ENCODE measurements at regions not wholly inside any gene's neighbourhood (a gene's known extent, or its start where the extent isn't known, plus 50 kb on each side); places are given as distances from the start of the nearest gene placed in this dataset.

DNA sequence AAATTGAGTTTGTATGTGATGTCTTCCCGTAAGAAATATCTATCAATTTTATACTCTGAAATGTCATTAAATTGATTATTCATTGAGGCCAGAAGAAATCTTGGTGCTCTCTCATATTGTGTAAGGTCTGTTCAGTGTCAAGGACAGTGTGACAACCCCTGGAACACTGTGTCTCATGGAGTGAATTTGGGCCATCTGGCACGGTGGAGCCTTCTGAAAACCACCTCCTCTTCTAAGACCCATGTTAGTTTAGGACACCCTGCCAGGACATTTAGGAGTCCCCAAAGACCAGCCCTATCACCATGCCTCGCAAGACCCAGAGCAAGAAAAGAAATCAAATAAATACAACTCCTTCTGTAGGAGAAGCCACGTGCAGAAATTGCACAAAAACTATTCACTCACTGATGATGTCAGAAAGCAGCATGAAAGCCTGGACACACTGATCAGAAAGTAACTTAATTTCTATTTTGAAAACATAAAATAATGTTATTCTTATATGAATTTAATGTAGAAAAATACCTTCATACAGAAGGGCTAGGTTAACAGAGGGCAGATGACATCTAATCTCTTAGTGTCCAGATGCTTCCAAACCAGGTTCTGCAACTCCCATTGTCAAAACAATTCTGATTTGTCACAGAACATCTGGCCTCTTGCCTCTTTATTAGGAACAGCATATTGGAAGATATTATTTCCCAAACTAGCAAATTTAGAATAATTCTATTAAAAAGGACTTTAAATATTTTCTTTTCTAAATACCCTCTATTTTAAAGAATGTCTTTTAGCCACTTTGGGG is 298.8 kb downstream of the NR2F1-AS1 start:
- DNase-seq (ENCODE audit: missing footprints) (peak; percentile 73), ATAC-seq (peak; percentile 96)
- intact Hi-C loops (cut with DNase I) = no loop called here

DNA sequence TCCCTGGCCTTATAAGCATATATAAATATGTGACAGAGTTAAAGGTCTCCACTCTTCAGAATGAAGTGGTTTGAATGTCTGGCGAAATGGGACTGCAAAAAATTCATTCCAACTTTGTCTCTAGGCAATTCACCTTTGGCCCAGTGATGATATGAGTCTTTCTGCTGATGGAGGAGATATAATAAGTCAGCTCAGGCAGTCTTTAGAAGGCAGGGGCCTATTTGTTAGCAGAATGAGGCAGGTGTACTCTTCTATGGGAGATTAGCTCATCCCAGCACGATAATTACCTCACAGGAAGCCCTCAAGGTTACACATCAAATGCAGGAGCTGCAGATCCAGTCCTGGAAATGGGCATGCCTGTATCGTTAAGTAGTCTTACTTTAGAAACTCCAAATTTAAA is 300.5 kb downstream of the NR2F1-AS1 start:
- intact Hi-C loops (cut with DNase I) = no loop called here
- DNase-seq (ENCODE audit: missing footprints) (no peak), ATAC-seq (no peak)

- ATAC-seq = no peak
- intact Hi-C loops (cut with DNase I) = no loop called here
- no peak for DNase-seq (ENCODE audit: missing footprints)
These were observed 301.6 kb downstream of the NR2F1-AS1 start for GRCh38 chr5:93279296-93279963.

DNA sequence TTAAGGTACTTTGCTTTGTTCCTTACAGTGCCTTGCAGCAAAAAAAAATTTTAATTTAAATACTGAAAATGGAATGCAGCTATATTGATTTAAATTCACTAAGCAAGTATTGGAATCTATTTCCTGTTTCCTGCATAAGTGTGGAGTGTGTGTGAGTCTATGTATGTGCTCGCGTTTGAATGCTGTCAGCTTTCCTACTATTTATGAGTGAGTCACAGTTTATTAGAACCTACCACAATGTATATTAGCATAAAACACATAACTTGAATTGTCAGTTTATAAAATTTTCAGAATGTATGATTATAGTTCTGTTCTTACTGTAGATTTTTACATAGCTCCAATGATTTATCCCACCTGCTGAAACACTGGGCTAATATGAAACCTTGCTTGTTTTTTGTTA is 302.1 kb downstream of the NR2F1-AS1 start:
- DNase-seq (ENCODE audit: missing footprints) = no peak
- intact Hi-C loops (cut with DNase I) = no loop called here
- ATAC-seq = no peak

DNA sequence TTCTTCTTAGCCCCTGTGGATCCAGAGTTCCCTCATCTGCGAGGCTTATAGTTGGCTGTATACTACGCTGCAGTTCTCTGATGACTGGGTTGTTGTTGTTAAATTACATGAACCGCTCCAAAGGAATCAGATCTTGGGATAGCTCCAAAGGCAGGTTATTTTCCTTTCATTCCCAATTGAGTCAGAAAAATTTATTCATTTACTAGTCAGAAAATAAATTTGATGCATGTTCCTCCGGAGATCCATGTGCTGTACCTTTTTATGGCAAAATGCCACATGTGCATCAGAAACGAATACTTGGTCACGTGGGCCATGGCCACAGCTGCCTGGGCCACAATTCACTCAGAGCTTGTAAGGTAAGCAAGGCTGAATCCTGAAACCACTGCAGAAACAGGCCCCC is 304.0 kb downstream of the NR2F1-AS1 start:
- intact Hi-C loops (cut with DNase I) = no loop called here
- no peak for DNase-seq (ENCODE audit: missing footprints)
- ATAC-seq = no peak

GRCh38 chr5:93275376-93275775 is 305.6 kb downstream of the NR2F1-AS1 start:
- ATAC-seq = no peak
- intact Hi-C loops (cut with DNase I) = no loop called here
- DNase-seq (ENCODE audit: missing footprints) = no peak

GRCh38 chr5:93274291-93274690 is 306.7 kb downstream of the NR2F1-AS1 start:
- intact Hi-C loops (cut with DNase I) = no loop called here

GRCh38 chr5:93273176-93273575 is 307.8 kb downstream of the NR2F1-AS1 start:
- ATAC-seq (no peak), DNase-seq (ENCODE audit: missing footprints) (no peak)
- intact Hi-C loops (cut with DNase I) = no loop called here

More at GRCh38 chr5:93274291-93274690, 306.7 kb downstream of the NR2F1-AS1 start:
- ATAC-seq (no peak), DNase-seq (ENCODE audit: missing footprints) (no peak)

GRCh38 chr5:93272108-93272507 is 308.9 kb downstream of the NR2F1-AS1 start:
- intact Hi-C loops (cut with DNase I) = no loop called here
- ATAC-seq (no peak), DNase-seq (ENCODE audit: missing footprints) (no peak)

GRCh38 chr5:93267736-93268135 is 313.3 kb downstream of the NR2F1-AS1 start:
- ATAC-seq (no peak), DNase-seq (ENCODE audit: missing footprints) (no peak)
- intact Hi-C loops (cut with DNase I) = no loop called here

- DNase-seq (ENCODE audit: missing footprints) = no peak
- no peak for ATAC-seq
These were observed 313.7 kb downstream of the NR2F1-AS1 start for GRCh38 chr5:93267276-93267675.

GRCh38 chr5:93257616-93258015 is 323.4 kb downstream of the NR2F1-AS1 start:
- DNase-seq (ENCODE audit: missing footprints) (no peak), ATAC-seq (no peak)
- intact Hi-C loops (cut with DNase I) = no loop called here

More at GRCh38 chr5:93267276-93267675, 313.7 kb downstream of the NR2F1-AS1 start:
- intact Hi-C loops (cut with DNase I) = no loop called here

- DNase-seq (ENCODE audit: missing footprints) = no peak
- intact Hi-C loops (cut with DNase I) = no loop called here
- ATAC-seq = no peak
These were observed 325.2 kb downstream of the NR2F1-AS1 start for GRCh38 chr5:93255796-93256195.

DNA sequence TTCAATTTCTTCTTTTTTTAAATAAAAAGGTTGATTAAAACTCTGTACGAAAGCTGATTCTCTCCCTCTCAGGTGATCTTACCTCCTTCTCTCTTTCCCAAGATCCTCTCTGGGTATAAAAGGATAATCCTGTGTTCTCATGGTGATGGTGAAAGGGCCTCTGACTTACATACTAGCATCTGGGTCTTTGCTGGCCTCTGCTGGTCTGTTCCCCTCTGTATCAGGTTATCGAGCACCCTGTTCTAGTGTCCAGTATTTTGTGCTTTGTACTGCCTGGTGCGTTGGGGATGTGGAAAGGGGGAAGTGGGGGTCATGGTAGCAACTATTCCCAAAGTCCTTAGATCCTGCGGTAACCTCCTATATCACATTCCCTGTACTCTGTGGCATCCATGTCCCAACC is 328.9 kb downstream of the NR2F1-AS1 start:
- ATAC-seq = no peak
- intact Hi-C loops (cut with DNase I) = no loop called here
- DNase-seq (ENCODE audit: missing footprints) = no peak

- intact Hi-C loops (cut with DNase I) = no loop called here
- ATAC-seq (no peak), DNase-seq (ENCODE audit: missing footprints) (no peak)
These were observed 329.7 kb downstream of the NR2F1-AS1 start for GRCh38 chr5:93251347-93251746.

- intact Hi-C loops (cut with DNase I) = no loop called here
- DNase-seq (ENCODE audit: missing footprints) = no peak
- no peak for ATAC-seq
These were observed 330.6 kb downstream of the NR2F1-AS1 start for GRCh38 chr5:93250424-93250823.

DNA sequence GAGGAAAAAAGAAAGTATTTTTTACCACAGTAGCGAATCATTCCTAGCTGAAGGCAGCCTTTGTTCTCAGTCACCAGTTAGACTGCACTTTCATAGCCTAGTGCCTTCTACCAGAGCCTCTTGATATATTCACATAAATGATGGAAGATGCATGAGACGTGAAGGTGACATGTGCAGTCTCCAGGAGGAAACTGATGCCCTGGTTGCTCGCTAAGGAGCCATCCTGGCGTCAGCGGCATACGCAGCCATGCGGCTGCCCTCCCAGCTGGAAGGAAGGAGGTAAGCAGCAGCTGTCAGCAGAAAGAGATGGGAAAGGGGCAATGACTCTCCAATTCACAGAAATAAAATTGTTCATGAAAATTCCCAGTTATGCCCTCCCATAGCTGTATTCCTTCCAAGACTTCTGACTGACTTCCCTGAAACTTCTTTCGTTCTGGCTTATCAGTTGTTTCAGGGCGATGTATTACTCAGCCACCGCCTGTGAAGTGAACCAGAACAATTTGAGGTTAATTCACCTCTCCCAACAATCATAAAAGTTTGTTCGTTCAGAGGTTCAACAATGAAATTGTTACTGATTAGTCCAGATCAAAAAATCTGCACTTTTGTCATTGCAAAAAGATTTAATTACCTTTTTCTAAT is 331.2 kb downstream of the NR2F1-AS1 start:
- no peak for DNase-seq (ENCODE audit: missing footprints)
- ATAC-seq = peak; percentile 24
- intact Hi-C loops (cut with DNase I) = no loop called here

- no peak for ATAC-seq
- intact Hi-C loops (cut with DNase I) = no loop called here
These were observed 333.9 kb downstream of the NR2F1-AS1 start for GRCh38 chr5:93247105-93247504.

GRCh38 chr5:93246090-93246855 is 334.7 kb downstream of the NR2F1-AS1 start:
- DNase-seq (ENCODE audit: missing footprints) (no peak), ATAC-seq (peak; percentile 83)
- intact Hi-C loops (cut with DNase I) = no loop called here

More at GRCh38 chr5:93247105-93247504, 333.9 kb downstream of the NR2F1-AS1 start:
- DNase-seq (ENCODE audit: missing footprints) = no peak

Data from Right ventricle myocardium inferior (tissue), 1 donor.